ENCODE measurements at regions not wholly inside any gene's neighbourhood (a gene's known extent, or its start where the extent isn't known, plus 50 kb on each side); places are given as distances from the start of the nearest gene placed in this dataset.
"Not testable (repeated sequence)": the region's sequence is repeated elsewhere in the genome, so short reads cannot be mapped to it uniquely, and the experiment has no call there.

DNA sequence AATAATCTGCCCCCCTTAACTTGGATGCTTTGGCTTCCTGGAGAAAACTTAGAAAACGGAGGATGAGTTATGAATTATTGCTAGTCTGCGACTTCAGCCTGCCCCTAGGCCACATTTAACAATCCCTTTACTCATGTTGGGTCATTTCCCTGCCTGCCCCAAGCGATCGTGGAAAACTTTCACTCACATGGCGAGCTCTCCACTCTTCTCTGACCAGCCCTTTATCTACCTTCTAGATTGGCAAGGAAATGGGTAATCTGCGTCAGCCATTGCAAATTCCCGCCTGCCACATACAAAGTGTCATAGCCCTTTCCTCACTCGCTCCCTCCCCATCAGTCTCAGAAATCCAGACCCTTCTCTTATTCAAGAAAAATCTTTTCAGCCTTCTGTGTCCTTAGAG is 154.3 kb upstream of the IRS2 start:
- DNase-seq (ENCODE audit: low read depth in 3 of 3) = no peak

DNA sequence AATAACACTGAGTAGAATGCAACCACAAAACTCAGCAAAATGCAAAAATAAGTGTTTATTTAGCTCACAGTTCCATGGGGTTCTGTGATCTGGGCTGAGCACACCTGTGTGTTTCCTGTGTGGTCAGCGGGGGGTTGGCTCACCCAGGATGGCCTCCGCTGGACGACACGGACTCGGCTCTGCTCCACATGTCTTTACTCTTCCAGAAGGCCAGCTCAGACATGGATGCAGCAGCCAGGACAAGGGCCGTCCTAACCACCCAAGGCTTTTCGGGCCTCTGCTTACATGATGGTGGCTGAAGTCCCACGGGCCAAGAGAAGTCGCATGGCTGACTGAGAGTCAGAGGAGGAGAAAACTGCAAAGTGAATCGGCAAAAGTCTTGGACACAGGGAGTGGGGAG is 153.5 kb upstream of the IRS2 start:
- no peak for DNase-seq (ENCODE audit: low read depth in 3 of 3)

DNA sequence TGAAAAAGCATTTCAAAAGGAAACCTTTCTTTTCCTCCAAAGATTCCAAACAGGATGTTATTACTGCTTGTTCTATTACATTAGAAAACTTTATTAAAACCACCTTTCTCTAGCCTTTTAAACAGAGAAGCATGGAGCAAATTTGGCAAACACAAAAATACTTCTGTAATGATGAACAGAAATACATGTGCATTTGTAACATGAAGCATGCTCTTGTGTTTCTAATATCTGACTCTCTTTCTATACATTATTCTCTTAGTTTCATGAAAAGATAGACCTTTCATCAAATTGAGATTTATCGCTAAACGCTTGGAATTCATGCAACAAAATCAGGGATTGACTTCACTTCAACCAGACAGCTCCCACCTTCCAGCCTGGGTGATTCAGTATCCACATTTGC is 152.8 kb upstream of the IRS2 start:
- no peak for DNase-seq (ENCODE audit: low read depth in 3 of 3)

DNA sequence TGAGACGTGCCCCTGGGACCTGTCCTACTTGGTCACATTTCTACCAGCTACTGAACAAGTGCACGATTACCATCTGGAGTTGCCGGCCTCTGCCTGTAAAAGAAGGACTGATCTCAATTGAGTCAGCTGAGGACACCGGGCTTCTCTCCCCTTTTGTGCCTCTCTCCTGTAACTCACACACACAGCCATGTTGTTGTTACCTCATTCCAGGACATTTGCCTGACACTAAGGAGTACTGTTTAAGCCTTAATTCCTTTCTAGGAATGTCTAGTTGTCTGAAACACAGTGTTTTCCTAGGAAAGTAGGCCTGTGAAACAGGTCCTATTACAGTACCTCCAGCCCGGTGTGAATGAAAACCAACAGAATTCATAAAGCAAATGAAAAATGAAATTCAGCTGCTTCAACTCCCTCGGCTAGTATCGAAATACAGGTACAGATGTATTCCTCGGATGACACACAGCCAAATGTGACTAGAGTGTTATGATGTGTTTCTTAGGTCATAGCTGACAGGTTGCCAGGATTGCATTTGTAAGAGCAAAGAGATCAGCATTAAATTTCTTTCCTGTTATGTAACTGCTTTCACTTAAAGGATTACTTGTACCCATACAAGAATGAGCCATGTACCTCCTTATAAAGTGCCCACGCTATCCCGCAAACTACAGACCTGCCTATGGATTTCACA is 152.0 kb upstream of the IRS2 start:
- DNase-seq (ENCODE audit: low read depth in 3 of 3) = no peak

DNA sequence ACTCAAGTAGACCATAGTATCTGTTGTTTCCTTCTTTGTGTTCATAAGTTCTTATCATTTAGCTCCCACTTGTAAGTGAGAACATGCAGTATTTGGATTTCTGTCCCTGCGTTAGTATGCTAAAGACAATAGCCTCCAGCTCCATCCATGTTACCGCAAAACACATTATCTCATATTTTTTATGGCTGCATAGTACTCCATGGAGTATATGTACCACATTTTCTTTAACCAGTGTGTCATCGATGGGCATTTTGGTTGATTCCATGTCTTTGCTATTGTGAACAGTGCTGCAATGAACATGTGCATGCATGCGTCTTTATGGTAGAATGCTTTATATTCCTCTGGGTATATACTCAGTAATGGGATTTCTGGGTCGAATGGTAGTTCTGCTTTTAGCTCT is 148.1 kb upstream of the IRS2 start:
- DNase-seq (ENCODE audit: low read depth in 3 of 3) = not testable (repeated sequence)

DNA sequence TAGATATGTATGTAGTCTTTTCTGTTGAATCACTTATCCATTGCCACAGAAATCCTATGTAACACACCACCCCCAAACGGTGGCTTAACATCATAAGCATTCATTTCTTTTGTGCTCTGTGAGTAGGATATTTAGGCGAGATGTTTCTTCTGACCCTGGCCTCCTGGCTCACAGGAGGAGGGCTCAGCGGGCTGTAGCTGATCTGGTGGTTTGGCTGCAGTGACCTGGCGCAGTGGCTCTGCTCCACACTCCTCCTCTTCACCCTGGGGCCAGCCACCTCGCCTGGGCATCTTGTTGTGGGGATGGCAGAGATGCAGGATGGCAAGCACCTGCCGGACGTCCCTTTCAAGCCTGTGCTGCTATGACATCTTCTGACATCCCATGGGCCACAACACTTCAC is 147.1 kb upstream of the IRS2 start:
- no peak for DNase-seq (ENCODE audit: low read depth in 3 of 3)

DNA sequence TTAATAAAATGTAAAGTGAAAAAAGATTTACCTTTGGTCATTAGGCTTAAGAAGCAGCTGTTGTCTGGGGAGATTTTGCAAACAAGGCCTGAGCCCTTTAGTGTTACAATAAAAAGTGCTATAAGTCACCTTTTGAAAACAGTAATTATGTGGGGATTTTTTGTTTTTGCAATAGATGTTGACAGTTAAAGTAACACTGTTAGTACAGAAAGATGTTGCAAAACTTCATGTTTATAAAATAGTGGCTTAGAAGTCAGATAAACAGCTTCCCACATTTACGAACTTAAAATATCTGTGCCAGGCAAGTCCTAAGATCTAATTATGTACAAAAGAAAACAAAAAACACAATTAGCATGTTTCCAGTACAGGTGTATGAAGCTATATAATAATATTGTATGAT is 138.0 kb upstream of the IRS2 start:
- DNase-seq (ENCODE audit: low read depth in 3 of 3) = no peak

DNA sequence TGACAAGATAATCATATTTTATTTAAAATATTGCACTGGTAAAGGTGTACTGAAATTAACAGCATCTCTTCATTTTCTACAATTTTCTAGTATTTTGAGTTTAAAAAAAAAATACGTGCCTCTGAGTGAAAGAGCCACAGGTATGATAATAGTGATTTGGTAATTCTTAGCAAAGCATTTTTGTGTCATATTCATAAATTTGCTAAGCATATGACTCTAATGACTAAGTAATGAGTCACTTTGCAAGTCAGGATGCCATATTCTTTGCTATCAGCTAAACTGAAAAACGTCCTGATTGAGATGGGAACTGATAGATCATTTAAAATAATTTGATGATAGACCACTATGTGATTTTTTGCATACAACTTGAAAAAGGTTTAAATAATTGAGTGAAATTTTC is 136.1 kb upstream of the IRS2 start:
- DNase-seq (ENCODE audit: low read depth in 3 of 3) = no peak

DNA sequence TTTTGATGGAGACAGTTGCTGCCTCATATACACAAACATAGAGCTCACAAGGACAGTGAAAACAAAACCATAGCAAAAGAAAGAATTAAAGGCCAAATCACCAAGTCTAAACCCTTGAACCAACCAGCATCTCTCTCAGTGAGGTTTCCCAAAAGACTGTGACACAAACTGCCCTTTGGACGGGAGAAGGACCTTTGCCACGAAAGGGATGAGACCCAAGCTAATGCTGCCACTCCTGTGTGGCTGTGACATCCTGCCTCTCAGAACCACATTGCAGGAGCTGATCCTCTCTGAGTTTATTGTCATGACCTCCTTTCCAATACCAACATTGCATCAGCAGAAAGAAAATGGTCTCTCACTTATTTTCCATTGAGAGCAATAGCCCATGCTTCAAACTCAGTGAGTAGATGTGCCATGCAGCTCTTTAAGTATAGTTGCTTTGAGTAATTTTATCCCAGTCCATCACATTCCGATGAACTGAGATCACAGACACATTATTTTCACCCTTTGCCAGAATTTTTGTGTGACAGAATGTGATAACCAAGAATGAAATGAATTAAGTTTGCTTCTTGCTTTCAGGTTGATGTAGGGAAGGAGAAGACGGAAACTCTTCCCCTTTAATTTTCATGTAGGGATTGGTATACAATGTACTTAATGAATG is 133.5 kb upstream of the IRS2 start:
- no peak for DNase-seq (ENCODE audit: low read depth in 3 of 3)

DNA sequence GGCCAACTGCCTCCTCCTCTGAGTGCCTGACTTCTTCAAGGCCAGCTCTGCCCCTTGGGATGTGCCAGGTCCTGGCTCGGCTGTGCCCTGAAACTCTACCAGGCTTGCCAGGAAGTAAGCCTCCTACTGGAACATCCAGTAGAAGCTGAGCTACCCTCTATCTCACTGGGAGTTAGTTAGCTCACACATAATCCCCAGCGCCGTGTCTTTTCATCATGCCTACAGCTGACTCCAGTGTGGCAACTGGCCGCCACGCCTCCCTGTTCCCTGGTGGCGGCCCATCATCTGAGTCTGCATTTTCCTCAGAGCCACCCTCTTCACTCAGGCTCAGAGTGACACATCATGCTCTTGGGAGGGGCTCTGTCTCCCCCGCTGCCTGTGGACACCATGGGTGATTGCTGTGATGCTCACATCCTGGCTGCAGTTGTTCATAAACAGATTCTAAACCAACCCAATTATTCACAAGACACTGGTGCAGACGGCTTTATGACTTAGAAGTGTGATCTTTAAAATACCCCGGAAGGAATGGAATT is 131.9 kb upstream of the IRS2 start:
- DNase-seq (ENCODE audit: low read depth in 3 of 3) = no peak

DNA sequence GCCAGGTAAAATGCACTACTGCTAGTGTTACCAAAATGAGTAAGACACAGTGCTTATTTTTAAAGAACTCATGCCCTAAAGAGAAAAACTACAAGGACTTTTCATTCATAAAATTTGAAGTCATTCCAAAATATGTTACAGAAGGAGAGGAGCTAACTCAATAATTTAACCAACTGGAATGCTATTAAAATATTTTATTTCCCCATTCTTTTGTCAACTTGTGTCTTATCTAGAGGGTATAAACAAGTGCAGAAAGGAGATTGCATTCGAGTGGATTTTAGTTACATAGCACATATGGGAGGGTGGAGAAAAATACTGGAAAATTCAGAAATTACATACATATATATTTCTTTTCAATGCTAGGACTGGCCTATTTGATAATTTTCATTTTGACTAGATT is 131.0 kb upstream of the IRS2 start:
- DNase-seq (ENCODE audit: low read depth in 3 of 3) = no peak

DNA sequence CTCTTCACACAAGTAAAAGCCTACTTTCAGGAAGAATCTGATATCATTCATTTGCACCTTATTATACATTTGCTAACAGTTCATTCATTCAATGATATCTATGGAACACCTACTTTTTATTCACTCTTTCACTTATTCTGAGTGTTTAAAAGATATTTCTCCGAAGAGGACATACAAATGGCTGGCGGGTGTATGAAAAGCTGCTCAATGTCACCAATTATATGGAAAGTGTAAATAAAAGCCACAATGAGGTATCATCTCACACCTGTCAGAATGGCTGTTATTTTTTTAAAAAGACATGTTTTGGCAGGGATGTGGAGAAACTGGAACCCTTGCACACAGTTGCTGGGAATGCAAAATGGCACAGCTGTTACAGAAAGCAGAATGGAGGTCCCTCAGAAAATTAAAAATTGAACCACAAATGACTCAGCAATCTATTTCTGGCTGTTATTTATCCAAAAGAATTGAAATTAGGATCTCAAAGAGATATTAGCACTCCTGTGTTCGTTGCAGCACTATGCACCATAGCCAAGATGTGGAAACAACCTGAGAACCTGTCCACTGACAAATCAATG is 127.6 kb upstream of the IRS2 start:
- DNase-seq (ENCODE audit: low read depth in 3 of 3) = no peak

DNA sequence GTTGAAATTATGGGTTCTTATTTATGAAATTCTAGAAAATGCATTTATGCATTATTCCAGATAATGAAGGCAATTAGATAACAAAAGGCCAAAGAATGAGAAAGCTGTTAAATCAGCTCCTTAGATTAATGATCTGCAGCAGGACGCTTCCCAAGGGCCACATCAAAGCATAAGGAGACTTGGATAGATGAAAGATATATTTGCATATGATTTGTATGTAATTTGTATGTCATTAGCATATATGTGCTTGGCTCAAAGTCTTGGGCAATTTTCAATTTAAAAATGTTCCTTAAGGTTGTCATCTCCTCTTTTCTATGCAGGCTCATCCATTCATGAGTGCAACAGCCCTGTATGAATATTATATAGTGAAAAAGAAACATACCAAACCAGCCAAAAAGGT is 126.8 kb upstream of the IRS2 start:
- DNase-seq (ENCODE audit: low read depth in 3 of 3) = no peak

DNA sequence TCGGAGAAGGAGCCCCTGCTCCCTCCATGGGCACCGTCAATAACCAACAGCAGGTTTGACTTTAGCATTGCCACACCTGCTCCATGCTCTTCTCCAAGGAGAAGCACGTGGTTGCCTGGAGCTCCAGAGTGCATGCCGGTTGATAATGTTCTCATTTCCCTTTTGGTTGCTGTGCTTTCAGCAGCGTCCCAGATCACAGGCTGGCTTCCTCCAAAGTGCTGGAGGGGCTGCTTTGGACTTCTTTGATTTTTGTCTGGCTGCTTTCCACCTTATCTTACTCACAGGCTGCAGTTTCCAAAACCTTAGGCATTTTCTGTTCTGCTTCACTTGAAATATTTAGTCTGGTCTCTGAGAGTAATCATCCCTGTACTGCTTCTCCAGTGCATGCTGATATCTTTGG is 123.8 kb upstream of the IRS2 start:
- no peak for DNase-seq (ENCODE audit: low read depth in 3 of 3)

DNA sequence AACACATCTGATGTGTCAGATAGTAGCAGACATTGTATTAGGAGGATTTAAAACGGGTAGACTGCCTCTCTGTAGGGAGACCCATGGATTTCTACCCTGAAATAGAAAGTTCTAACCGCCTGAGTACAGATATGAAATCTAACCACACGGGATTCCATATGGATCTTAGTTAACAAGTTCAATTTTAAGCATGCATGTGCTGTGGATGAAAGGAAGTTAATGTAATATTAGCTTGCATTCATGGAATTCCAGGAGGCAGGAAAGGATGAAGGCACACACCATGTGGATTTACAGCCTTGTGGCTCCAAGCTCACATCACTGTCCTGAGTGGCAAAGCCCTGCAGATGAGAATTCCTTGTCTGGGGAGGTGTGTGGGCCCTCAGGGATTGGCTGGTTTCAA is 120.6 kb upstream of the IRS2 start:
- DNase-seq (ENCODE audit: low read depth in 3 of 3) = no peak

DNA sequence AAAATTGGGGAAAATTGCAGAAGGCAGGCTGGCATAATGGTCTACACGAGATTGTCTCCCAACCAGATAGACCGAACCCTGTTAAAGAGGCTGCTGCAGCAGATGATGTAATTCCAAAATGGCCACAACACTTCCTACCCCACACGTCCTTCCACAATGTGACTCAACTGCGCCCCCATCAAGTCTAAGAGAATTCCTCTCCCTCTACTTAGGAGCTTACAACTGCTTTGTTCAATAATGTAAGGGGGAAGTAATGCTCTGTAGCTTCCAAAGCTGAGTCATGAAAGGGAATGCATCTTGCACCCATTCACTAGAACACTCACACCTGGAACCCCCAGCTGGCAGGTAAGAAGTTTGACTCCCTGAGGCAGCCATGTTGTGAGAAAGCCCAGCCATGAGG is 117.8 kb upstream of the IRS2 start:
- DNase-seq (ENCODE audit: low read depth in 3 of 3) = no peak

DNA sequence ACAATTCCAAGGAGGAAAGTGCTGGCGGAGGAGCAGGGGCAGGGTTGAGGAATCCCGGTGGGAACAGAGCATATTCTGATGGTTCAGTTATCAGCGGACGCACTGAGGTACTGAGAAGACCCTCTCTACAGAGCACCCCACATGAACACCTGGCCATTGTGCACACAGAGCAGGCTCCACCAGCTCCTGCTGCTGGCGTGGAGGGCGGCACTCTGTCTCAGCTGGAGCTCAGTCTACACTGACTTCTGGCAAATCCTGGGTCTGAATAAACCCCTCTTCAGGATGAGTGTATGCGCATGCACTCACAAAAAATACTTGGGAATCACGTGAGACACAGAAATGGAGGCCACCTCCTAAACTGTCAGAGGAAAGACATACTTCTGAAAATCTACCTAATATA is 114.4 kb upstream of the IRS2 start:
- no peak for DNase-seq (ENCODE audit: low read depth in 3 of 3)

DNA sequence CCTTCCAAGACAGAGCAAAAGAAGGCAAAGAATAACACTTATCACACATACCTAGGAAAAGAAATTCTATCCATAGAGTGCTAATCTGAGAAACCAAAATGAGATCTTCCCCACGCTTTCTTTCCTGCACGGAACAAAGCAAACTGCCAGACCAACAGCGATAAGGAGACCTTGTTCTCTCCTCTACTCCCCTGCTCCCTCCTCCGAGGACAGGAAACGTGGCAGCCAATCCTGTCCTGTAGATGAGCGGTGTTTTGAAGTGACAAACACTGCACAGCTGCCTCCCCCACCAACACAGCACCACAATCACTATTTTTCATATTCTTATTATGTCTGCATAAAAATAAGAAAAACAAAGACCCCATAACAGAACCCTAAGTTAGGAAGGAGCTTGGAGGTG is 113.9 kb upstream of the IRS2 start:
- no peak for DNase-seq (ENCODE audit: low read depth in 3 of 3)

DNA sequence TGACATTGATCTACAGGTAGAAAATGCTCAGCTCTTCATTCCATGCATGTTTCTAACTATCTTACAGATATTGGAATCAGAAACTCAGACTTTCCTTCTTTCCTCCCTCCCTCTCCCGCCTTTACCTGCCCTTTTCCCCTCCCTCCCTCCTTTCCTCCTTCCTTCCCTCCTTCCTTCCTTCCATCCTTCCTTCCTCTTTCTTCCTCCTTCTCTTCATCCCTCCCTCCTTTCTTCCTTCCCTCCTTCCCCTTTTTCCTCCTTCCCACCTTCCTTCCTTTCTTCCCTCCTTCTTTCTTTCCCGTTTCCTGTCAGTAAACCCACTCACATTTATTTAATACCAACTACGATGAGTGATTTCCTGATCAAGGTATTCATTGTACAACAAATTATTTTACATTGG is 113.4 kb upstream of the IRS2 start:
- no peak for DNase-seq (ENCODE audit: low read depth in 3 of 3)

DNA sequence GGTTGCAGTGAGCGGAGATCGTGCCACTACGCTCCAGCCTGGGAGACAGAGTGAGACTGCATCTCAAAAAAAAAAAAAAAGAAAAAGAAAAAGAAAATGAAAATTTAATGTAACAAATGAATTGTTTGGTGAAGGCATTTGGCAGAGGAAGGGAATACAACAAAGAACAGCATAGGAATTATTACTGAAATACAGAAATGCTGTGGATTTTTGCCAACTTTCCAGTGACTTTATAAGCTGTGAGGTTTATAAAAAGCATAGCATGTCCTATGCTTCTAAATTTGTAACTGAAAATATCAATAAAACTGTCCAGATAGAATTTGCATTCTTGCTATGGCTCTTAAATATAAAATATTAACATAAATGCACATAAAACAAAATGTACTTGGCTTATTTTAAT is 112.9 kb upstream of the IRS2 start:
- DNase-seq (ENCODE audit: low read depth in 3 of 3) = no peak

DNA sequence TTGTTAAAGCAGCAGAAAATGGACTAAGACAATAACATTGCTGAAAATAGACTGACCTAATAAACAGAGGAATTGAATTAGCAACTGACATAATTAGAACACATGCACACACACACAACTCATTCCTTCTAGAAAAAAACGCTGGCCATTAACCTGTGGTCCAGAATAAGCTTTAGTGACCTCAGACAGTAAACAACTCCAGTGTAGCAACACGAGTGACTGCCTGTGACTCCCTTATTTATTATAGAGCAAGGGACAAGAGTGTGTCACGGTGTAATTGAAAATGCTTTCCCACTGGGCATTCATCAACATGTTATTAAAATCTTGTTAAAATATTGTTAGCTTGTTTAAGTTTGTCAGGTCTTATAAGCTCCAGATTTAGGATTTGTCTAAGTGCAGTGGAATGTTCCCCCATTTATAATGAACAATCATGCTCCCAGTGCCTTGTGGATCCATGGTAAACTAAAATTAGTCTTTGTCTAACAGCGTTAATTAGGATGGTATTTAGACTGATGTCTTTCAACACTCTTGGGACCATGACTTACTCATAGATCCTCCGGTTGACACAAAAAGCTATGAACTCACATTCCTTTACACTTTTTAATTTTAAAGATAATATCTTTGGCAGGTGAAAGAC is 111.7 kb upstream of the IRS2 start:
- DNase-seq (ENCODE audit: low read depth in 3 of 3) = no peak

DNA sequence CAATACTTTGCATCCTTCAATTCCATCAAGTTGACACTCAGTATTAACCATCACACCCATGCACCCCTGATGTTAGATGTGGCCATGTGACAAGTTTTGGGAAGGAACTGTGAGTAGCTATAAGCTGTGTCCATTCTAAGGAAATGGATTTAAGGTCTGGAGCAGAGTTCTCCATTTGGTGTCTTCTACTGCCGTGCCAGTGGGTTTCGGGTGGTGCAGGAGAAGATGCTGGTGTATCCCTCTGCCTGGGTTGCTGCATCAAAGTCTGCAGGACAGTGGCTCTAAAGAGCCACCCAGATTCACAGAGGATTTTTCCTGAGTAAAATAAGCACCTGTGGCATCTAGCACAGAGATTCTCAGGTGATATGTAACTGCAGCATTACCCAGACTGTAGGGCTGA is 105.7 kb upstream of the IRS2 start:
- no peak for DNase-seq (ENCODE audit: low read depth in 3 of 3)

DNA sequence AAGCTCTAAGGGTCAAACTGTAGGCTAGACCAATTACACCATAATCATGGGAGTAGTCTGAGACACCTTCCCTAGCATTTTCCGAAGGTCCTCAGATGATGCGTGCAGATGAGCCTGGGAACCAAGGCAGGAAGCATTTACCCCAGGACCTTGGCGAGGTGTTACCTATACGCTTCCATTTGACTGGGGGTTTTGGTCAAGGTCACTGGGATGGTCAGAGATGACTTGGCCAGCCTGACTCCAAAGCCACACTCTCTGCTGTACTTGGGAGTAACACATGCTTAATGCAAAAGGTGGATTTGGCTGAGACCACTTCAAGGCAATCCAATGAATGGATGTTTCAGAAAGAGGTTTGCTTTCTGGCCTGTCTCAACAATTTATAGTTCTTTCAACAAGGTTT is 98.9 kb upstream of the IRS2 start:
- DNase-seq (ENCODE audit: low read depth in 3 of 3) = no peak

Data from stimulated activated CD4-positive, alpha-beta T cell treated with anti-CD3 and anti-CD28 coated beads, TNF-alpha, amount 100 ng/mL, for 48 hours (primary cell).